ENCODE measurements at regions not wholly inside any gene's neighbourhood (a gene's known extent, or its start where the extent isn't known, plus 50 kb on each side); places are given as distances from the start of the nearest gene placed in this dataset.

DNA sequence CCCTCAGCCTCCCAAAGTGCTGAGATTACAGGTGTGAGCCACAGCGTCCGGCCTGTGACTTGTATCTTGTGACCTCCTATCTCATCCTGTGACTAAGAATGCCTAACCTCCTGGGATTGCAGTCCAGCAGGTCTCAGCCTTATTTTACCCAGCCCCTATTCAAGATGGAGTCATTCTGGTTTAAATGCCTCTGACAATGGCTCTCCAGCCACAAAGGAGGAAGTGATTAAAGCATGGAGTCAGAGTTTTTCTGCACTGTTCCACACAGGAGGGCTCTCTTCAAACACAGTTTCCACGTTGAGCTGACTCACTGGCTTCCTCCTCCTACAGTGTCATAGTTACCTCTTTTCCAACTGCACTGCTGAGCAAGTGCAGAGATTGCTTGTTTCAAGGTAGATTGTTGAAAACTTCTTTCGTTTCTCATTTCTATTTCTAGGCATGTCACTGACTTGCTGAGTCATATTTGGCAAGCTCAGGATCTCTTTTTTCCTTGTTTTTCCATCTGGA lies 383.8 kb downstream of the PCNX1 start:
- DNase-seq (peak in 2 of 3 donors; percentile 15), ATAC-seq (ENCODE audit: insufficient read depth, low FRiP score) (peak; percentile 11)
- Histone ChIP-seq H3K27me3 (ENCODE audit: control insufficient read depth in 3 of 3, insufficient read depth in 3 of 3, low read length in 2 of 3) (no peaks in the 10 kb centered on the region), H3K27ac (ENCODE audit: low read depth in 1 of 2, low read length in 1 of 2) (no peak overlapping the region), H3K4me3 (no peak overlapping the region), H3K9me3 (ENCODE audit: control insufficient read depth in 4 of 4, insufficient read depth in 3 of 4, low read length in 3 of 4) (no peaks in the 10 kb centered on the region), H3K4me1 (ENCODE audit: control insufficient read depth in 5 of 5, insufficient read depth in 5 of 5, low read length in 5 of 5) (peaks cover 0 to 3% (median 0%) of the 10 kb centered on the region in 5 donors), H3K36me3 (ENCODE audit: control insufficient read depth in 4 of 4, insufficient read depth in 4 of 4, low read length in 4 of 4) (no peaks in the 10 kb centered on the region), H3K9ac (ENCODE audit: insufficient read depth in 1 of 2, low read length in 2 of 2) (no peak overlapping the region)
- TF ChIP-seq, protein P1, sequence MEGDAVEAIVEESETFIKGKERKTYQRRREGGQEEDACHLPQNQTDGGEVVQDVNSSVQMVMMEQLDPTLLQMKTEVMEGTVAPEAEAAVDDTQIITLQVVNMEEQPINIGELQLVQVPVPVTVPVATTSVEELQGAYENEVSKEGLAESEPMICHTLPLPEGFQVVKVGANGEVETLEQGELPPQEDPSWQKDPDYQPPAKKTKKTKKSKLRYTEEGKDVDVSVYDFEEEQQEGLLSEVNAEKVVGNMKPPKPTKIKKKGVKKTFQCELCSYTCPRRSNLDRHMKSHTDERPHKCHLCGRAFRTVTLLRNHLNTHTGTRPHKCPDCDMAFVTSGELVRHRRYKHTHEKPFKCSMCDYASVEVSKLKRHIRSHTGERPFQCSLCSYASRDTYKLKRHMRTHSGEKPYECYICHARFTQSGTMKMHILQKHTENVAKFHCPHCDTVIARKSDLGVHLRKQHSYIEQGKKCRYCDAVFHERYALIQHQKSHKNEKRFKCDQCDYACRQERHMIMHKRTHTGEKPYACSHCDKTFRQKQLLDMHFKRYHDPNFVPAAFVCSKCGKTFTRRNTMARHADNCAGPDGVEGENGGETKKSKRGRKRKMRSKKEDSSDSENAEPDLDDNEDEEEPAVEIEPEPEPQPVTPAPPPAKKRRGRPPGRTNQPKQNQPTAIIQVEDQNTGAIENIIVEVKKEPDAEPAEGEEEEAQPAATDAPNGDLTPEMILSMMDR (IDR thresholded peaks at IDR 0.05; ENCODE audit: control extremely low read depth, extremely low read depth) = no peak
- WGBS, 2 donors = 52 to 54% methylated on average over 4 of the region's 4 CpGs

DNA sequence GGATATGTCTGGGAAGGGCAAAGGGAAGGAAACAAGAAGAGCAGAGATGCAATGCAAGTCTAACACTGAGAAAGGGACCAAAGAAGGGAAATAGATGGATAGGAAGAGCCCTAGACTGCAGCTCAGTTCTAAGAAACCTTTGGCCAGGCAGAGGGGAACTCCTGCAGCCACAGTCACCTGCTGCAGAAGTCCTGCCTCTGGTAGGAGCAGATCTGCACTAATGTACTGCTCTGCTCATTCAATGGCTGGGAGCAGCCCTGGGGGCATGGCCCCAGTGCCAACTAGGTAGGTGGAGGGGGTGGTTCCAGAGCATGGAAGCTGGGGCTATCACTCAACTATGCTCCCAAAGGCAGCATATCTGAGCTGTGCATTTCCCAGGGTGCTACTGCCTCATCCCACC lies 388.9 kb downstream of the PCNX1 start:
- Histone ChIP-seq H3K4me3 (no peak overlapping the region), H3K9ac (ENCODE audit: insufficient read depth in 1 of 2, low read length in 2 of 2) (no peak overlapping the region), H3K27me3 (ENCODE audit: control insufficient read depth in 3 of 3, insufficient read depth in 3 of 3, low read length in 2 of 3) (no peaks in the 10 kb centered on the region), H3K4me1 (ENCODE audit: control insufficient read depth in 5 of 5, insufficient read depth in 5 of 5, low read length in 5 of 5) (peaks cover 0 to under 1% (median 0%) of the 10 kb centered on the region in 5 donors), H3K27ac (ENCODE audit: low read depth in 1 of 2, low read length in 1 of 2) (no peak overlapping the region), H3K36me3 (ENCODE audit: control insufficient read depth in 4 of 4, insufficient read depth in 4 of 4, low read length in 4 of 4) (no peaks in the 10 kb centered on the region), H3K9me3 (ENCODE audit: control insufficient read depth in 4 of 4, insufficient read depth in 3 of 4, low read length in 3 of 4) (no peaks in the 10 kb centered on the region)
- DNase-seq (no peak), ATAC-seq (ENCODE audit: insufficient read depth, low FRiP score) (no peak)
- TF ChIP-seq, protein P1 (IDR thresholded peaks at IDR 0.05; ENCODE audit: control extremely low read depth, extremely low read depth) = no peak

DNA sequence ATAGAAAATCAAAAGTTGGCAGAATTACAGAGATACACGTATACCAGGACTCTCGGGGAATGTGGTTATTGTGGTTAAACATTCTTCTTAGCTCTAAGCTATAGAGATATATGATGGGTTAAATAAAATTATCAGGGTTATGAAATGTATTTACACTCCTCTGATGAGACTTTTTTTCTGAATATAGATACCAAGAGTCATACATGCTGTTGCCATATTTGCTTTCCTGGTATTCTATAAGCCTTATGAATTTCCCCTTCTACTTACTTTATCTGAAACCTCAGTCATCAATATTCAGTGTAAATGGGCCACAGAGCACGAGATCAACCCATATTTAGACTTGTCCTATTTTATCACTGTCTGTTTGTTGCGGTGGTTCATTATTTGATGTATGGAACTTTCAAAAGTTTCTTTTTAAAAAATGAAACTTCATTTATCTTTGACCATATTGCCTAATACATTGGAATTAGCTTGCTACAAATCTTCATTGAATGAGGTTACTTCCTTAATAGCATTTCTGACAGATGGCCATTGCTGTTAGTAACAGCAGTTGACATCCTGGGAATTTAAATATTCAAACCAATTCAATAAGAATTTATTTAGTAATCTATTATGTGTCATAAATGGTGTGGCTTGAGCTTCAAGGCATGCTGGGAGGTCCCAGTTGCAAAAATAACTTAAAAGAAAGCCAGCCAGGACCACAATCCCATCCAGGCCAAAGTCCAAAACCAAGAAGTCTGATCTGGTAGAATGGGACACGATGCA lies 393.5 kb downstream of the PCNX1 start:
- Histone ChIP-seq H3K36me3 (ENCODE audit: control insufficient read depth in 4 of 4, insufficient read depth in 4 of 4, low read length in 4 of 4) (no peaks in the 10 kb centered on the region), H3K27me3 (ENCODE audit: control insufficient read depth in 3 of 3, insufficient read depth in 3 of 3, low read length in 2 of 3) (no peaks in the 10 kb centered on the region), H3K27ac (ENCODE audit: low read depth in 1 of 2, low read length in 1 of 2) (no peak overlapping the region), H3K9ac (ENCODE audit: insufficient read depth in 1 of 2, low read length in 2 of 2) (no peak overlapping the region), H3K4me3 (no peak overlapping the region), H3K9me3 (ENCODE audit: control insufficient read depth in 4 of 4, insufficient read depth in 3 of 4, low read length in 3 of 4) (peaks cover 0 to 4% (median 0%) of the 10 kb centered on the region in 4 donors), H3K4me1 (ENCODE audit: control insufficient read depth in 5 of 5, insufficient read depth in 5 of 5, low read length in 5 of 5) (no peaks in the 10 kb centered on the region)
- DNase-seq = peak in 1 of 3 donors; percentile 15
- WGBS, 2 donors = 60 to 64% methylated on average over 5 of the region's 5 CpGs
- TF ChIP-seq, protein P1 (IDR thresholded peaks at IDR 0.05; ENCODE audit: control extremely low read depth, extremely low read depth) = no peak
- ATAC-seq (ENCODE audit: insufficient read depth, low FRiP score) = no peak

All from lung (tissue), 11 donors.